Stimulated activated CD8-positive, alpha-beta memory T cell treated with anti-CD3 and anti-CD28 coated beads, Interleukin-12 subunit alpha, Interleukin-12 subunit beta, amount 100 ng/mL, for 4 hours (primary cell): ENCODE measurements at regions not wholly inside any gene's neighbourhood (a gene's known extent, or its start where the extent isn't known, plus 50 kb on each side); places are given as distances from the start of the nearest gene placed in this dataset.
"Not testable (repeated sequence)": the region's sequence is repeated elsewhere in the genome, so short reads cannot be mapped to it uniquely, and the experiment has no call there.

Source experiments
- DNase-seq: peaks from one replicate; pipeline ENCODE4 v3.0.0-alpha.2; 2020; ENCODE audit warnings: low read depth

DNA sequence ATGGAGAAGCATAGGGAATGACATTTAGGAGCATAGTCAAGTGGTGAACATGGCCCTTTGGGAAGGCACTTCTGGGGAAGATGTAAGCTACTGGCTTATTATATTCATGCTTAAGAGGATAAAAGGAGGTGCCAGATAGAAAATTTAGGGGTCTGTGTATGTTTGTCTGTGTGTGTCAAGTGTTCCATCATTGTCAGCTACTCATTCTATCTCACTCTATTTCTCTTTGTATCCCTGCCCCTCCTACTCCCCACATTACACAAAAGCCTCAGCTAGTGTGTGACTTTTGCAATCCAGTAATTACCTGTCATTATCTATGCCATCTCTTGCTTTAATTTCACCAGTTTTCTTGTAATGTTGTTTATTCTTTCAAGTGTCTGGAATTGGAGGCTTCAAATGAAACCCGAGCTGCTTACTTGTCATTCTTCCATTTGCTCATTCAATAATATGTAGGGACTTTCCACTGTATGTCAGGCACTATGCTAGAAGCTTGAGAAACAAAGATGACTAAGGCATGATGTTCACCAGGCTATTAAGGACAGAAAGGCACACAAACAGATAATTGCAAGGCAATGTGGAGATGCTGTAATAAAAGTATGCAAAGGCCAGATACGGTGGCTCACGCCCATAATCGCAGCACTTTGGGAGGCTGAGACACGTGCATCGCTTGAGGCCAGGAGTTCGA, 229.8 kb upstream of the TEX13C start:
- no peak for DNase-seq

DNA sequence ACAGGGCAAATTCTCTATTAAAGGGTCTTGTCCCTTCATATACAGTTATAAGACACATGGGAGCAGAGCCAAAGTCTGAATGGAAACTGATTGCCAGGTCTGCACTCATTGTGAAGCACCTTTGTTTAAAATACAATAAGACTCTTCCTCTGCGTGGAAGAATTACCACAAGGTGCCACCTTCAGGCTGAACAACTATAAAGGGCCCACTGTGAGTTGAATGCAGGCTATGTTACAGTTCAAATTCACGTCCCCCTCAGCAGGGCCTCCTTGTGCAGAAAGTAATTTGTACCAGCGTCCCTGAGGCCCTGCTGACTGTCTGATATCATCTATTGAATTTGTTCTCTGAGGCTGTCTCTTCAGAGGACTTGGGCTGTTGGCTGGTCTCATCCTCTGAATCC, 225.8 kb upstream of the TEX13C start:
- no peak for DNase-seq

DNA sequence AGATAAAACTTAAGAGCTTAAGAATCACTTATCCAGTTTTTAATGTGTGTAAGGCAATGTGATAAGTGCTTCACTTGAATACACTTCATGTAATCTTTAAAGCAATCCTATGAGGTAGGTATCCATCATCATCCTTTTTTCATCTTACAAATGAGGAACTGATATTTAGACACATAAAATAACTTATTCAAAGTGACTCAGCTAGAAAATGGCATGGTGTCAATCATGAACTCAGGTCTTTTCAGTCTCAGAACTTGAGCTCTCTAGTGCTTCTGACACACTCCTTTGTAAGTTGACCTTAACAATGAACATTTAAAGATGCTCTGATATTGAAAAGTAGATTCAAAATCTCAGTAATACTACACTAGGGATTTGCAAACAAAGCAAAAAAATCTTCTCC, 224.8 kb upstream of the TEX13C start:
- no peak for DNase-seq

DNA sequence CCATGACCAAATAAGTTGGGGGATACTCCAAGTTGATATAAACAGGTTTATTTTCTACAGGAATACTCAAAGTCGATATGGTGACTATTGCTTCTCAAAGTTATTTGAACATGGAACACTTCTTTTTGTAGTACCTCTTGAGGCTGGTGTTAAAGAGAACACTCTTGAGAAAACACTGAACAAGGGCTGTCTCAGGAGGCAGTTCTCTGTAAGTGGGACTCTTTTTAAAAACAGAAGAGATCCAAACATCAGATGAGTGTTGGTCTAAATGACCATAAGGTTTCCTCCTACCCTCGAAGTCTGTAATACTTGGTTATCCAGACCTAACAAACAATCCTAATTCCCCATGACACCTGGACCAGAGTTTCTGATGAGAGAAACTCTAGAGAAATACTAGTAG, 223.2 kb upstream of the TEX13C start:
- no peak for DNase-seq

DNA sequence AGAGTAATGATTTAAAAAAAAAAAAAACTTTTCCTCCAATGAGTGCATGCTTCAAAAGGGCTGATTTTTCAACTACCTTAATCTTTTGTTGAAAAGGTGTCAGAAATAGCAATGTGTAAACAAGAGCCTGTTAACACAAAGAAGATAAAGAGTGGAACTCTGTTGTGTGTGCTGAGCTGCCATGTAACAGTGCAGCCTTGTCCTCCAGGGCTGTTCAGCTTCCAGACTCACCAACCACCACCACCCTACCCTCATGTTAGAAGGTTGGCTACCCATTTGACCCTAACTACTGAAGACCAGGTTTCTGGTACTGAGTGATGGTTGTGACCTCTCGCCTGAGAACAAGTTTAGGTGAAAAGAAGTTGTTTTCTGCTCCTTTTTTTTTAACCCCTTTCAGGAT, 222.8 kb upstream of the TEX13C start:
- DNase-seq, result no peak

DNA sequence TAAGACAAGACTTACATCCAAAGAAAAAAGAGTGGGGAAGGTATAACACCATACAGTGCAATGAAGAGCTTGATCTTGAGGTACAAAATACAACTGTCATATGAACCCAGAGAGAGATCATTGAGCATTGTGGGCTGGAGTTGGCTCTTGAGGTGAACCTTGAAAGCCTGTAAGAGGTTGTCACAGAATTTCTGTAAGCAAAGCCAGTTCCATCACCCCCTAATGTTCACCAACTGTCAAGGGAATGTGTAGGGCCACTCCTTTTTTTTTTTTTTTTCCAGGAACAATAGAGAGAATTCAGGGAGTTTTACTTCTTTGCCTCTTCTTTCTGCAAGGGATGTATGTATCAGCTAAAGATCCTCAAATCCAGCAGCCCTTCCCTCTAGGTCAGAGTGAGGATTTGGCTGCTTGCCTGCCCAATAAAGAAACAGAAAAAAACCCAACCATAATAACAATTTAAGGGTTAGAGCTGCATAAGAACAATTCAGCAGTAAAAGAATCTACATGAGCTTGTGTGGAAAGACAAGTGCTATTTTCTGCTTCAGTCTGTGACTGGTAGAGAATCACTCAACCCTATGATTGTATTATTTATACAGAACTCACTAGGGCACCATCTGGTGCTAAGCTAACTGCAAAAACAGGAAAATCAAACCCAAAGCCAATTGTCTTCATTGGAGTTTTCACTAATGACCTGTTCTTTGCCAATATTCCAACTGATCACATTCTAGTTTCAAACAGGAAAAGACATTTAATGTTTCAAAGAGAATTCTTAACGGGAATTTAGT, 217.5 kb upstream of the TEX13C start:
- DNase-seq, result no peak

DNA sequence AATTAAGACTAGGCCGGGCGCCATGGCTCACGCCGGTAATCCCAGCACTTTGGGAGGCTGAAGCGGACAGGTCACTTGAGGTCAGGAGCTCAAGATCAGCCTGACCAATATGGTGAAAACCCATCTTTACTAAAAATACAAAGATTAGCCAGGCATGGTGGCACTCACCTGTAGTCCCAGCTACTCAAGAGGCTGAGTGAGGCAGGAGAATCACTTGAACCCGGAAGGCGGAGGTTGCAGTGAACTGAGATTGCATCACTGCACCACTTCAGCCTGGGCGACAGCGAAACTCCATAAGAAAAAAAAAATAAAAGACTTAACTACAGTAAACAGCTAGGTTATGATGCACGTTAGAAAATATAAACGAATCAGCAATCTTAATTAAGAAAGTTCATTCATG, 216.0 kb upstream of the TEX13C start:
- DNase-seq, result no peak

DNA sequence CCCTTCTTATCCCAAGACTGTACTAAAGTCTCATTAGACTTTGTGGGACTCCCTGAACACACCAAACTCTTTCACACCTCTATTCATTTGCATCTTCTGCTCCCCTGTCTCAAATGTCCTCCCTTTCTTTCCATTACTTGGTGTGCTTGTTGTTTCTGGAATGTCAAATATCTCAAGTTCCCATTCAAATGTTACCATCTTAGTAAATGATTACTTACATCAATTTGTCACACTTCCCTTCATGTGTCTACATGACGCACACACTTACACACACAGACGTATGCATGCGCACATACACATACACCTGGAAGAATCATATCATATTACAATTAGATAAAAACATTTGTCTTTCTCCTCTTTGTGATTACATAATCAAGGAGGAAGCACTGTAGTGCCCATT, 210.8 kb upstream of the TEX13C start:
- no peak for DNase-seq

DNA sequence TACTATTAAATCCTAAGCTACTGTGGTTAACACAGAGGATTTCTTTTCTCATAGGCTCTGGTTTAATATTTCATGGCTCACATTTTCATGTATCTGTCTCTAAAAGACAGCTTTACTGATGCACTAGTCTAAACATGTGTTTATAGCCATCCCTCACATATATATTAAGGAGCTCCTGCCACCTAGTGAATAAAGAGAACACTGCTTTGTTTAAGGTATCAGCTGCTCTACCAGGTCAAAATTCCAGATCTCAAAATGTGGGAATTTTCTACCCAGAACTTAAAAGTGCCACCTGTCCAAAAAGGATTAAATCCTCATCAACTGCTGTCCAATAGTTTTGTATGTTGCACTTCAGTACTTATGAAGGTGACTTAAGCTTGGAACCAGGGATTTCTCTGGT, 188.5 kb upstream of the TEX13C start:
- no peak for DNase-seq

DNA sequence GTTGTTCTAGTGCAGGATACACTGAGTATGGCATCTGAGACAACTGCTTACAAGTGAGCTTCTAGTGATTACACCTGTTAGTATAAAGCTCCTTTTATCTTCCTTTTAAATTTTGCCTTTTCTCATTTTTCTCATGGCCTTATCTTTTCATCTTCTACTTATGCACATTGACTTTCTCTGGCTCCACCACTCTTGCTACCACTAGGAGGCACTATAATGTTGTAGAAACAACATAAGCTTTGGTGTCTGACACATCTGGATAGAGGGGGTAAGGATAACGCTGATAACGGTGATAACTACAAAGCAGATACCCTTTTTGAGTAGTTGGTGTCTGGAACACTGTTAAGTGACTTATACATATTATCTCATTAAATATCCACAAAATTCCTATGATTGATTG, 187.4 kb upstream of the TEX13C start:
- DNase-seq, result no peak

DNA sequence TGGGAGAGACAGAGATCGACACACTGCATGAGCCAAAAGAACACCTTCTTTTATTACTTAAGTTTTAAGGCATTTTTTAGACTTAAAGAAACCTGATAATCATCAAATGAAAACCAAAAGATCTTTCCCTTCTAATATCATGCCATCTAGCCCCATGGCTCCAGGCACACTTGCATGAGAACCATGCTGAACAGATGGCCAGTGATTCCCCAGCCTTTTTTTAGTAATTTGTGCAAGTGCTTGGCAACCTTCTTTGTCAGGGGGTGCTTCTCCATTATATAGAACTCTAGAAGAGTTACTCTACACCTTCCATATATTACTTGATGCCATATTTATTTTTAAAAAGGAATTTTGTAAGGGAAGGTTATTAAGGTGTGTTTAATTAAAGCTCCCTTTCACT, 182.2 kb upstream of the TEX13C start:
- DNase-seq, result no peak

DNA sequence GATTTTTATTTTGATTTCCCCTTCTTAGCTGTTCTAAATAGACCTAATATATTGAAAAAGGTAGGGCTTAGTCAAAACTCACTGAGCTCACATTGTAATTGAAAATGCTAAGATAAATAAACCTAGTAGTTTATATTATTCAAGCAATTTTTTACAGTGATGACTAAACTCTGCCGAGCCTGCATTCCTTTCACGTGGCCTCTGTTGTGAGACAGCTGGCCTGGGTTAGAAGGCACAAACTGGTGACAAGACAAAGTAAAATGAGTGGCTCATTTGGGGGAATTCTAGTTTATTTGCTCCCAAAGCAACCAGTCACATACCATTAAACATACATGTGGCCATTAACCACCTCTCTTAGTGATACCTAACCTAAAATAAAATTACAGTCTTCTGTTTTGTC, 169.4 kb upstream of the TEX13C start:
- DNase-seq, result no peak

DNA sequence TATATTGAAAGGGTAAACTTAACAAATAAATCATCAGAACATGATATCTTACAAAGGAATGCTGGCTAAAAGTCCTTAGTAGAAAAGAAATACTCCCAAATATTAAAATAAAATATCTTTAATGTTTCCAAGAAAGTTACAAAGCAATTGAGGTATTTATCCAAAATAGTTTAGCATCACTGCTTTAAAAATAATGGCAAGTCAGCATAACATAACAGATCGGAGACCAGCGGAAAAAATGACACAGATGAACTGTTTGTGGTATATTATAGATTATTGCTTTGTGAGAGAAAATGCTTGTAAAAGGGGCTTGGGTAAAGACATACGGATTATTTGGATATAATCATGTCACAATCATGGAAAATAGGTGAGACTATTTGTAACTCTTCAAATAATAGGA, 168.5 kb upstream of the TEX13C start:
- no peak for DNase-seq

DNA sequence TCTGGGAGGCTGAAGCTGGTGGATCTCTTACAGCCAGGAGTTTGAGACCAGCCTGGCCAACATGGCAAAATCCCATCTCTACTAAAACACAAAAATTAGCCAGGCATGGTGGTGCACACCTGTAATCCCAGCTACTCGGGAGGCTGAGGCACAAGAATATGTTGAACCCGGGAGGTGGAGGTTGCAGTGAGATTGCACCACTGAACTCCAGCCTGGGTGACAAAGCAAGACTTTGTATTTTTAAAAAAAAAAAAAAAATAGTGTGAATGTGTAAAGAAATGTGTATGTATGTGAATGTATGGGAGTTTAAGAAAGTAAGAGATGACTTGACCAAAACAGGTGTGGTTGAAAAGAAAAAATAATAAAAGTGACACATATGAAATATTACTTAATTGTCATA, 167.7 kb upstream of the TEX13C start:
- no peak for DNase-seq

DNA sequence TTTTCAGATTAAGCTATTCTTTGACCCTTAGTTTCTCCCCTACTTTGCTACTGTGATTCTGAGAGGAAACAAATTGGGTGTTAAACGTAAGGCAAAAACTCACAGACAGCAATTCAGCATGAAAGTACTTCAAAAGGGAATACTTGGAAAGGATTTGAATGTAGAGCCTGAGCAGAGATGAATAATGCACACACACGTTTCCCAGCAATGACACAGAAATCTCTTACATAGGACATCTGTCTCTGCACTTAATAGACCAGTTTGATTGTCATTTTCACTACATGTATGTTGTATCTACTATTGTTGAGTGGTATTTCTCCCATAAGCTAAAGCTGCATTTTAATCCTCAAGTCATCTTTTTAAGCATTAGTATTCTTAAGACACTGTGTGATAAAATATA, 166.1 kb upstream of the TEX13C start:
- DNase-seq, result no peak

DNA sequence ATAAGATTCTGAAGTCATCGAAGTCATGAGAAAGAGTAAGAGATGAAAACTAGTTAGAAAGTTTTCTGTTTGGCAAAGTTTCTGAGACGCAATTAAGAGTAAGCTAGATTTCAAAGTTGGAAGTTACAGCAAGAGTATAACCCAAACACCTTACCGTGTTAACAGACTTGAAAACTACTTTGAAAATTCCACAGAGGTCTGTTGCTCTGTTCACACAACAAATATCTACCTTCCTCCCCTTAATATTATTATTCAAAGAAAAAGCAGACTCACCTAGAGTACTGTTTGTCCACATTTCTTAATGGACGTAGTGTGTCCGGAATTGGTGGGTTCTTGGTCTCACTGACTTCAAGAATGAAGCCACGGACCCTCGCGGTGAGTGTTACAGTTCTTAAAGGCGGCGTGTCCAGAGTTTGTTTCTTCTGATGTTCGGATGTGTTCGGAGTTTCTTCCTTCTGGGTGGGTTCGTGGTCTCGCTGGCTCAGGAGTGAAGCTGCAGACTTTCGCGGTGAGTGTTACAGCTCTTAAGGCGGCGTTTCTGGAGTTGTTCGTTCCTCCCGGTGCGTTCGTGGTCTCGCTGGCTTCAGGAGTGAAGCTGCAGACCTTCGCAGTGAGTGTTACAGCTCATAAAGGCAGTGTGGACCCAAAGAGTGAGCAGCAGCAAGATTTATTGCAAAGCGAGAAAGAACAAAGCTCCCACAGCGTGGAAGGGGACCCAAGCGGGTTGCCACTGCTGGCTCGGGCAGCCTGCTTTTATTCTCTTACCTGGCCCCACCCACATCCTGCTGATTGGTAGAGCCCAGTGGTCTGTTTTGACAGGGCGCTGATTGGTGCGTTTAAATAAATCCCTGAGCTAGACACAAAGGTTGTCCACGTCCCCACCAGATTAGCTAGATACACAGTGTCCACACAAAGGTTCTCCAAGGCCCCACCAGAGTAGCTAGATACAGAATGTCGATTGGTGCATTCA, 165.1 kb upstream of the TEX13C start:
- not testable (repeated sequence) for DNase-seq

DNA sequence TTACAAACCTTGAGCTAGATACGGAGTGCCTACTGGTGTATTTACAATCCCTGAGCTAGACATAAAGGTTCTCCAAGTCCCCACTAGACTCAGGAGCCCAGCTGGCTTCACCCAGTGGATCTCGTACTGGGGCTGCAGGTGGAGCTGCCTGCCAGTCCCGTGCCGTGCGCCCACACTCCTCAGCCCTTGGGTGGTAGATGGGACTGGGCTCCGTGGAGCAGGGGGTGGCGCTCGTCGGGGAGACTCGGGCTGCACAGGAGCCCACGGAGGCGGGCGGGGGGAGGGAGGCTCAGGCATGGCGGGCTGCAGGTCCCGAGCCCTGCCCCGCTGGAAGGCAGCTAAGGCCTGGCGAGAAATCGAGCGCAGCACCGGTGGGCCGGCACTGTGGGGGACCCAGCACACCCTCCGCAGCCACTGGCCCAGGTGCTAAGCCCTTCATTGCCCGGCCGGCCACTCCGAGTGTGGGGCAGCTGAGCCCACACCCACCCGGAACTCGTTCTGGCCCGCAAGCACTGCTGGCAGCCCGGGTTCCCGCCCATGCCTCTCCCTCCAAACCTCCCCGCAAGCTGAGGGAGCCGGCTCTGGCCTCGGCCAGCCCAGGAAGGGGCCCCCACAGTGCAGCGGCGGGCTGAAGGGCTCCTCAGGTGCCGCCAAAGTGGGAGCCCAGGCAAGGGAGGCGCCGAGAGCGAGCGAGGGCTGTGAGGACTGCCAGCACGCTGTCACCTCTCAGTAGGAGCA, 164.2 kb upstream of the TEX13C start:
- not testable (repeated sequence) for DNase-seq

DNA sequence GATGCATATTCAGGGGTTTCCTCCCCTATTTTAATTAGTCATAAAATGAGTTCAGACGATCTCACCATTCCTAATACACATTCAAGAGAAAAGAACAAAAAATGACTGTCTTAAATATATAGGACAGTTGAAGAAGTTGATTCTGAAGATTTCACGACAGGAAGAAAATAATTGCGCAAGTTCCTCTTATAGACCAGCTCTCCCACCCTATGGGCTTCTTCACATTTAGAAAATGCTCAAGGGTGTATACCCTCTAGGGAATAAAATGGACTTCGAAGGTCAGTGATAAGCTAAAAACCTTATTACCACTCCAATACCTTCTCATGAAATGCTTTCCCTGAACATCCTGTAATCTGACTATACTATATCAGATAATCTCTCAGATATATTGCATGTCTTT, 149.2 kb upstream of the TEX13C start:
- no peak for DNase-seq

DNA sequence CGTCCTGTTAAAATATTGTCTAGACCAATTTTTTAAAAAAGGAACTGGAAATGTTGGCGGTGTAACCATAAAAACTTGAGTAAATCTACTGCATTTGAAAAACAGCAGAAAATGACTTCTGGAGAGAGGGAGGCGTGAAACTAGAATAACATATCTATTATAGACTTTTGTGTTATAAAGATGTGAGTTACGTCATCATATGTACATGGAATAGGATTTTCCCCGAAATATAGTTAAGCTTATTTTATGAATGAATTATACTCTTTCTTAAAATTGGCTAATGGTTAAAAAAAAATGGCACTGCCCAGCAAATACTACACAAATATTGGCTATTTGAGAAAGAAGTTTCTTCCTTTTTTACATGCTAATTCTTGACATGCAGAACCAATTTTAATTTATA, 147.1 kb upstream of the TEX13C start:
- DNase-seq, result no peak

DNA sequence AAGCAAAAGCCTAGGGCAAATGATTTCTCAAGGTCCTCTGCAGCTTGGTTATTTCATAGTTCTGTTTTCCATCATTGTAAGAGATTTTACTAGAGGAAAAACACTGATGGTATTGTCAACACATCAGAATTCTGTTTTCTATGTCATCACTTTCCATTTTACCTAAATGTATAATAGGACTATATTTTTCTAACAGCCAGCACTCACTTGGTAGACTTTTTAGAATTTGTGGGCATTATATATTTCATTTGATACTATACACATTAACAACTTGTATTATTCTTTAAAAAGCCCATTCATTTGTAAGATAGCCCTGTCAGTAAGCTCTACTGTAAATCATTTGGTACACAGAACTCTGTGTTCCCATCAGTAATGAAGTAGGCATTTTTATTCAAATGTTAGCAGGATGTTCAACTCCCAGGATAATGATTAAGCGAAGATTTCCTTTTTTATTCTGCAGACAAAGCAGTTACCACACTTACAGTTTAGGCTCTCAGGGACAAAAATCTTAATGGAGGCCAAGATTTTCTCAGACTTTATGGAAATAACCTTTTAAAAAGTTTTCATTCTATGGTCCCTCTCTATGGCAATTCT, 143.6 kb upstream of the TEX13C start:
- no peak for DNase-seq

DNA sequence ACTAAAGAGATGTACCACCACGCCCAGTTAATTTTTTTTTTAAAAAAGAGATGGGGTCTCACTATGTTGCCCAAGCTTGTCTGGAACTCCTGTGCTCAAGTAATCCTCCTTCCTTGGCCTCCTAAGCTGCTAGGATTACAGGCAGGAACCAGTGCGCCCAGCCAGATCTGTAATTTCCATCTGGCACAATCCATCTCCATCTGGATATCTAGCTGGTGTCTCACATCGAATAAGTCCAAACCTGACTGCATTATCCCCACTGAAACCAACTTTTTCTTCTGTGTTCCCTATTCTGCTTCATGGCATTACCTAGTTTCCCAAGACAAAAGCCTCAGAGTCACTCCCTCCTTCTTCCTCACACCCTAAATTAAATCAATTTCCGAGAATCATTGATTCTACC, 125.8 kb upstream of the TEX13C start:
- no peak for DNase-seq

DNA sequence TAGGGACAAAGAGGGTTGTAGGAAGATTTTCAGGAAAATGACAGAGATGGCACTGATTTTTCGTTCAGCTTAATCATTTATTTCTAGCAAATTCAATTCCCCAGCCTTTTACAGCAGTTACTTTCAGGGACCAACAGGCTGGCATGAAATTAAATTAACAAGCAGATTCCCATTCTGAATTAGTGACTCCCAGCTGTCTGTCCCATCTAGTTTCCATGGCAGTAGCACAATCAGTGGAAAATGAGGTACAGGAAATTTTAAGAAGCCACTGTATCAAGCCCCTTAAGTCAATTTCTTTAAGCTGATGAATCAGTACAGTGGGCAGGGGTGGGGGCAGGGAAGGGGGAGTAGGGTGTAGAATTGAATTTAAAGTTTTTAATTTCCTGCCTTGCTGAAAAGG, 121.1 kb upstream of the TEX13C start:
- DNase-seq, result no peak
